ENCODE measurements at regions not wholly inside any gene's neighbourhood (a gene's known extent, or its start where the extent isn't known, plus 50 kb on each side); places are given as distances from the start of the nearest gene placed in this dataset.

DNA sequence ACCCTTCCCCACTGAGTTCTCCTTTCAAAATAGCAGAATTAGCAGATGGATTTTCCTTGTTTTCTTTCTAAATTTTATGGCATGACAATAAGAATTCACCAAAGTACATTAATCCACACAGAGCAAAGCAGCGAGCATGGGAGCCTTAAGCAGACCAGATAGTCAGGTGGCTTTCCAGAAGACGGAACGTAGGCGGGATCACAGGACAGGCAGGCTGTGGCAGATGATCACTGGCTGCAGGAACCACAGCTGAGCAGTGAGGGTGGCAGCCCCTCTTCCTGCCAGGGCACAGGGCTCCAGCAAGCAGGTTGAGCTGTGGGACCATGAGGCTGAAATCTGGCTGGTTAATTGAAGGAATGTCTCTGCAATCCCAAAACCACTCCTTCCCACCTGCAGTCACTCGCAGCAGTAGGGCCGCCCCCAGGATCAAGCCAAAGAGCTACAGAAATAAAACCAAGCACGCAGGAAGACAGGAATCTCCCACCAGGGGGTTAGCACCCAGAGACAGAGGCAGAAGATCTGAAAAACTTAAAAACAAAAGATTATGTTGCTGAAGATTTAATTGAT, 259.9 kb downstream of the EIPR1 start:
- DNase-seq (ENCODE audit: low read depth), result no peak
- TF ChIP-seq CTCF (conservative IDR thresholded peaks at IDR 0.05; ENCODE audit: low read depth, low read length), result no peak
- H3K4me3 ChIP-seq (ENCODE audit: low read depth, low read length), result no peak overlapping the region

DNA sequence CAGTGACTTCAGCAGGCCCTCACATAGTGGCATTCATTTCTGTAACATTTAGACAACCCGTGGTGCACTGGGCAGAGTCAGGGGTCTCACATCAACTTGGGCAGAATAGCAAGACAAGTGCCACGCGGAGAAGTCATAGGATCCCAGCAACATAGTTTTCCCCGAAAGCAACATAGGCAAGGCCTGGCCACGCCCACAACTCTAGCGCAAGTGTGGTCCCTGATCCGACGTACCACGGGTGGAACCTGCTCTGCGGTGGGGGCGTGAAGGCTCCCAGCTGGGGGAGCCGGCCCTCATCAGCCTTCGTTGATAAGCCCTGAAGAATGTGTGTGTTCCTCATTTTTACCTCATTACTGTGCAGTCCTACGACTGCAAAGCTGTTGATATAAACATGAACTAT, 261.2 kb downstream of the EIPR1 start:
- no peak overlapping the region for H3K4me3 ChIP-seq (ENCODE audit: low read depth, low read length)
- no peak for DNase-seq (ENCODE audit: low read depth)
- no peak for TF ChIP-seq CTCF (conservative IDR thresholded peaks at IDR 0.05; ENCODE audit: low read depth, low read length)

- DNase-seq (ENCODE audit: low read depth), result no peak
- TF ChIP-seq CTCF (conservative IDR thresholded peaks at IDR 0.05; ENCODE audit: low read depth, low read length), result no peak
- H3K4me3 ChIP-seq (ENCODE audit: low read depth, low read length), result no peak overlapping the region
Observed at GRCh38 chr2:3115301-3116042, 262.1 kb downstream of the EIPR1 start.

- TF ChIP-seq CTCF (conservative IDR thresholded peaks at IDR 0.05; ENCODE audit: low read depth, low read length), result no peak
- H3K4me3 ChIP-seq (ENCODE audit: low read depth, low read length), result no peak overlapping the region
Observed at GRCh38 chr2:3114406-3115185, 263.0 kb downstream of the EIPR1 start.

DNA sequence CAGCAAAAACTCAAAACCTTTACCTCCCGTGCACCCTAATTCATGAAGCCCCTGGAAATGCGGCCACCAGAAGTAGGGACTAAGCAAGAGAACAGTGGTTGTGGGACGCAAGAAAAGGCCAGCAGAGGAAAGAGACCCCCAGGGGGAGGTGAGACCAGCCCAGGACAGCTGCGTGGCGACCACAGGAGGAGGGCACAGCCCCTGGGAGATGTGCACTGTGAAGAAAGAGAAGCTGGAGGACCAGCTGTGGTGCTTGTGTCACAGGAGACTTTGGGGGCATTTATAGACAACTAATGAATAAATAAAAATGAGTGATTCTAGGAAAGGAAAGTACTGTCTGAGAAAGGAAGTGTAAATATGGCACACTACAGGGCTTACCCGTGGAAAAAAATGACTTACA, 263.8 kb downstream of the EIPR1 start:
- TF ChIP-seq CTCF (conservative IDR thresholded peaks at IDR 0.05; ENCODE audit: low read depth, low read length), result no peak
- H3K4me3 ChIP-seq (ENCODE audit: low read depth, low read length), result no peak overlapping the region
- no peak for DNase-seq (ENCODE audit: low read depth)

More at GRCh38 chr2:3114406-3115185, 263.0 kb downstream of the EIPR1 start:
- DNase-seq (ENCODE audit: low read depth), result no peak

- no peak for DNase-seq (ENCODE audit: low read depth)
- H3K4me3 ChIP-seq (ENCODE audit: low read depth, low read length), result no peak overlapping the region
- TF ChIP-seq CTCF (conservative IDR thresholded peaks at IDR 0.05; ENCODE audit: low read depth, low read length), result no peak
Observed at GRCh38 chr2:3113122-3113521, 264.5 kb downstream of the EIPR1 start.

Measured in choroid plexus epithelial cell (primary cell).